Fibroblast of mammary gland (primary cell): ENCODE measurements at regions not wholly inside any gene's neighbourhood (a gene's known extent, or its start where the extent isn't known, plus 50 kb on each side); places are given as distances from the start of the nearest gene placed in this dataset.

Source experiments
- DNase-seq: peaks from one replicate; pipeline ENCODE4 v3.0.0-alpha.2; 2010; ENCODE audit warnings: low read depth
- H3K4me3 ChIP-seq: 2 replicates; pipeline ENCODE4 v1.5.1; 2011; ENCODE audit warnings: low read depth, mild to moderate bottlenecking, low read length, moderate library complexity; ENCODE audit not compliant: control insufficient read depth
- TF ChIP-seq, protein P1 (sequence below): conservative IDR thresholded peaks from 2 replicates; pipeline ENCODE4 v1.5.1; 2011; ENCODE audit warnings: low read depth, low read length, inconsistent platforms; ENCODE audit not compliant: control insufficient read depth, insufficient read depth

DNA sequence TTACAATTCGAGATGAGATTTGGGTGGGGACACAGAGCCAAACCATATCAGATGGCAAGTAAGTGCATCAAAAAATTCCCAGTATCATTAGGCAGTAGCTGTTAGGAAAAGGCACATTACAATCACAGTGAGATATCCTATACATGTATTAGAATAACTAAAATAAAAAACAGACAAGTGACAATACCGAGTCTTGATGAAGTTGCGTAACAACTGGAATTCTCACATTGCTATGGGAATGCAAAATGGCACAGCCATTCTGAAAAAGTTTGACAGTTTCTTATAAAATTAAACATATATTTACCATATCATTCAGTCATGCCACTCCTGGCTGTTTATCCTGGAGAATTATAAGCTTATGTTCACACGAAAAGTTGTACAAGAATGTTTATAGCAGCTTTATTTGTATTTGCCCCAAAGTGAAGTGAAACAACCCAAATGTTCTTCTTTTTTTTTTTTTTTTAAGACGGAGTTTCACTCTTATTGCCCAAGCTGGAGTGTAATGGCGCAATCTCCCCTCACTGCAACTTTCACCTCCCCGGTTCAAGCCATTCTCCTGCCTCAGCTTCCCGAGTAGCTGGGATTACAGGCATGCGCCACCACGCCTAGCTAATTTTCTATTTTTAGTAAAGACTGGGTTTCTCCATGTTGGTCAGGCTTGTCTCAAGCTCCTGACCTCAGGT, 93.1 kb upstream of the TLE1 start:
- no peak for DNase-seq
- TF ChIP-seq, protein P1, sequence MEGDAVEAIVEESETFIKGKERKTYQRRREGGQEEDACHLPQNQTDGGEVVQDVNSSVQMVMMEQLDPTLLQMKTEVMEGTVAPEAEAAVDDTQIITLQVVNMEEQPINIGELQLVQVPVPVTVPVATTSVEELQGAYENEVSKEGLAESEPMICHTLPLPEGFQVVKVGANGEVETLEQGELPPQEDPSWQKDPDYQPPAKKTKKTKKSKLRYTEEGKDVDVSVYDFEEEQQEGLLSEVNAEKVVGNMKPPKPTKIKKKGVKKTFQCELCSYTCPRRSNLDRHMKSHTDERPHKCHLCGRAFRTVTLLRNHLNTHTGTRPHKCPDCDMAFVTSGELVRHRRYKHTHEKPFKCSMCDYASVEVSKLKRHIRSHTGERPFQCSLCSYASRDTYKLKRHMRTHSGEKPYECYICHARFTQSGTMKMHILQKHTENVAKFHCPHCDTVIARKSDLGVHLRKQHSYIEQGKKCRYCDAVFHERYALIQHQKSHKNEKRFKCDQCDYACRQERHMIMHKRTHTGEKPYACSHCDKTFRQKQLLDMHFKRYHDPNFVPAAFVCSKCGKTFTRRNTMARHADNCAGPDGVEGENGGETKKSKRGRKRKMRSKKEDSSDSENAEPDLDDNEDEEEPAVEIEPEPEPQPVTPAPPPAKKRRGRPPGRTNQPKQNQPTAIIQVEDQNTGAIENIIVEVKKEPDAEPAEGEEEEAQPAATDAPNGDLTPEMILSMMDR = no peak
- no peak overlapping the region for H3K4me3 ChIP-seq

DNA sequence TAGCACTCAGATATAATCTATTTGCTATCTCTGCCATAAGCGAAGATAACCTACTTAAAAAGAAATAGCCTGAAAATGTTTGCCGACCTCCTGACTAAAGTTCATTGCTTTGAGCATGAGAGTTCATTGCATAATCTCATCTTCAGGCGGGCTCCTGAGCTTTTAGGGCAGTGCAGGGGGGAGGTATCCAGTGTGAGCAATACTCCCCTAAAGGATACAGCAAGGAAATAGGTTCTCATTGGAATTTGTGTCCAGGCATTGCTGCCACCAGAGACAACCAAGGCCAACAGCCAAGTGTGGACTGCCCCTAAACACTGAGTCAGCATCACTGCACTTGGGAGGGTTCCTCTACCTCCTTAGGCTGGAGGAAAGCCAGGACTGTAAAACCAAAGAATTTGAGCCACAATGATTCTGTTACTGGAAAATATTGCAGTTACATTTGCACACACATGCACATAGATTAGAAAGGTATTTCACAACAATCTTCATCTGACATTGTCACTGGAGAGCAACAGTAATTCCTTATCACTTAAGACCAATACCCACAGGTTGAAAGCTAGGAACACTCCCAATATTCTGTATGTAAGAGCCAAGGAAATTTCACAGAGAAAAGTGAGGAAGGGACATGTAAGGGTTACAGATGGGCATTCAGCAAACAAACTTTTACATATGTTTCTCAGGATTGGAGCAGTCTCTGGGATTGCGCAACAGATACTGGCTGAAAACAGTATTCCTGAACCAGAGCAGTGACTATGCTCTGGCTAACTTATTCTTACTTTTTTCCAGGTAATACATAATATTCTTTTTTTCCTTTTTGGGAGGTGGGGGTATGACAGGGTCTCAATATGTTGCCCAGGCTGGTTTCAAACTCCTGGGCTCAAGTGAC, 98.6 kb upstream of the TLE1 start:
- TF ChIP-seq, protein P1 = peak; percentile 18
- H3K4me3 ChIP-seq = no peak overlapping the region
- DNase-seq = peak; percentile 93

DNA sequence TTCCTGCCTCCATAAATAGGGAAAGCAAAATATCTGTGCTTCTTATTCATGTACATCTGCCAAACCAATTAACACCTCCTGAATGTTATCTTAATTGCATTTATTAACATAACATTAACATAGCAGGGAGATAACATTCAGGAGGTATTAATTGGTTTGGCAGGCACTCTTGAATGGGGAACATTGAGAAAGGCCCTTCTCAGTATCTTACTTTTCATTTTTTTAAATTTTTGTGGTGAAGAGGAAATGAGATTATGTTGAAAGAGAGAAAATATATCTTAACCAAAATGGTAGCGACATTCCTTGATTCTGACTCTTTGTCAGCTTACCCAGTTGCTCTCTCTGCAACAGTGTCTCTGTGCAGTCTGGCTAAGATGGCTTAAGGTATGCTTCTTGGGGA, 100.4 kb upstream of the TLE1 start:
- peak; percentile 12 for DNase-seq
- TF ChIP-seq, protein P1 = no peak
- H3K4me3 ChIP-seq = no peak overlapping the region

DNA sequence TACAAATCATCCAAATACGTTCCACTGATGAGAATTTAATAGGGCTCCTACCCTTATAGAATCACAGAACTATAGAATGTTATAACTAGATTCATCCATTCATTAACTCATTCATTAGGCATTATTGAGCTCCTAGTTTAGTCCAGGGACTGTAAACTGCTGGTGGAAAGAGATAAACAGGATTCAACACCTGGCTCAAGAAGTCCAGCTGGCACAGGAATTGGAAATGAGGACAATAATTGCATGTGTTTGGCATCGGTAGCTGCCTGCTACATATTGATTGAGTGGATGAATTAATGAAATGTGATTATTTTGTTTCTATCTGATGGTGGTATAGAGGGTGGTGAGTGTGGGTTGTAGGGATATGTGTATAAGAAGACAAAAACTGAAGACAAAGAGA, 100.8 kb upstream of the TLE1 start:
- TF ChIP-seq, protein P1 = no peak
- no peak overlapping the region for H3K4me3 ChIP-seq
- no peak for DNase-seq

DNA sequence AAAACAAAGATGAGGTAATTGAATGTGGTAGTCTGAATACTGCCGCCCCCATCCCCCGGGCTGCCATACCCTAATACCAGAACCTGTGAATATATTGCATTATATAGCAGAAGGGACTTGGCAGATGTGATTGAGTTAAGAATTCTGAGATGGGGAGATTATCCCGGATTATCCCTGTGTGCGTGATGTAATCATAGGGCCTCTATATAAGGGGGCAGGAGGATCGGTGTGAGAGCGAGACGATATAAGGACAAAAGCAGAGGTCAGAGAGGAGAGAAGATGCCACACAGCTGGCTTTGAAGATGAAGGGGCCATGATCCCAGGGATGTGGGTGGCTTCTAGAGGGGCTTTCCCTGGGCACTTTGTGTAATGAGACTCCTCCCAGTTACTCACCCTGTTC, 101.7 kb upstream of the TLE1 start:
- H3K4me3 ChIP-seq = no peak overlapping the region
- no peak for DNase-seq
- TF ChIP-seq, protein P1 = no peak

DNA sequence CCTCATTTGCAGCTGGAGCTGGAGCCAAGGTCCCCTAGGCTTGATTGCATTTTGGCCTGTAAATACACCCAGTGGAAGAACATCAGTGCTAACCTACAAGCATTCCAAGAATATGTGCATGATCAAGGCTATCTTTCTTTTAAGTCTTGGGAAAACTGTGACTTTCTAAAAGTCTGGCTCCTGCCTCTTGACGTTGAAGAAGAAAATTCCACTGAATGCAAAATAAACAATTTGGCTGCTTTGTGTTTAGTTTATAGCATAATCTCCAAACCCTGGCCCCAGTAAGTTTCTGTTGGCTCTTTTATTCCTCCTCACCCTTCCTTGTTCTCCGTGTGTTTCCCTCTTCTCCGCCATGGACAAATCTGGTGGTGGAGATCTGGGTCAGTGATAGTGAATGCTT, 109.3 kb upstream of the TLE1 start:
- no peak for DNase-seq
- H3K4me3 ChIP-seq = no peak overlapping the region
- TF ChIP-seq, protein P1 = no peak

DNA sequence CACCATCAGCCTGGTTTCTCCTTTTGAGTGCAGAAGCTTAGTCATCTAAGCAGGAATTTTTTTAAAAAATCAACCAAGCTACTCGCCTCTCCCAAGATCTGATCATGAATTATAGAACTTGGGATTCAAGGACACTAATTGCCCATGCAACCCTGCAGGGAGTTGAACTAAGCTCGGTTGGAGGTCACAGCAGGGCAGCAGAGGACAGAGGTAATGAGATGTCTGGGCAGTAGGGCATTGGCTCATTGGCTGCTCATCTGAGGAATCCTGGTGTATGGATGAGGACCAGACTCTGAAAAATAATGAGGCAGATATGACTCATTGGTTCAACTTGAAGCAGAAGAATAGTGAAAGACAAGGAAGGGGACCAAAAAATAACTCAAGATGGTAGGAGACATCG, 111.8 kb upstream of the TLE1 start:
- no peak overlapping the region for H3K4me3 ChIP-seq
- TF ChIP-seq, protein P1 = no peak
- peak; percentile 38 for DNase-seq
